ENCODE measurements at regions not wholly inside any gene's neighbourhood (a gene's known extent, or its start where the extent isn't known, plus 50 kb on each side); places are given as distances from the start of the nearest gene placed in this dataset.
"Not testable (repeated sequence)": the region's sequence is repeated elsewhere in the genome, so short reads cannot be mapped to it uniquely, and the experiment has no call there.

GRCh38 chr12:73136386-73136785, 864.2 kb downstream of the TRHDE start (continued):
- no peak for TF ChIP-seq CTCF (IDR thresholded peaks at IDR 0.05; ENCODE audit: low read depth, low read length, missing input control)
- TF ChIP-seq RXRA (IDR thresholded peaks at IDR 0.05): no peak

DNA sequence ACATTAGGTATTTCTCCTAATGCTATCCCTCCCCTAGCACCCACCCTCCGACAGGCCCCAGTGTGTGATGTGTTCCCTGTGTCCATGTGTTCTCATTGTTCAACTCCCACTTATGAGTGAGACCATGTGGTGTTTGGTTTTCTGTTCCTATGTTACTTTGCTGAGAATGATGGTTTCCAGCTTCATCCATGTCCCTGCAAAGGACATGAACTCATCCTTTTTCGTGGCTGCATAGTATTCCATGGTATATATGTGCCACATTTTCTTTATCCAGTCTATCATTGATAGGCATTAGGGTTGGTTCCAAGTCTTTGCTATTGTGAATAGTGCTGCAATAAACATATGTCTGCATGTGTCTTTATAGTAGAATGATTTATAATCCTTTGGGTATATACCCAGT, 867.5 kb downstream of the TRHDE start:
- H3K27ac ChIP-seq (ENCODE audit: low read depth in 1 of 2, low read length in 2 of 2); H3K9me3 ChIP-seq (ENCODE audit: control insufficient read depth in 4 of 4, low read length in 3 of 4); H3K4me3 ChIP-seq (ENCODE audit: low read depth in 1 of 3, low read length in 3 of 3); H3K36me3 ChIP-seq (ENCODE audit: control insufficient read depth in 4 of 4, insufficient read depth in 3 of 4, low read depth in 1 of 4, low read length in 3 of 4); H3K4me1 ChIP-seq (ENCODE audit: control insufficient read depth in 4 of 4, insufficient read depth in 4 of 4, low read length in 3 of 4); H3K9ac ChIP-seq (ENCODE audit: low read depth in 1 of 2, low read length in 2 of 2); DNase-seq (ENCODE audit: low spot score); H3K27me3 ChIP-seq (ENCODE audit: control insufficient read depth in 4 of 4, insufficient read depth in 4 of 4, low read length in 3 of 4): not testable (repeated sequence)
- 80% methylated on average over 2 of the region's 2 CpGs for WGBS

- no peak for TF ChIP-seq NR2F2 (IDR thresholded peaks at IDR 0.05)
- TF ChIP-seq SP1 (IDR thresholded peaks at IDR 0.05): no peak
- no peak for TF ChIP-seq ZBTB33 (IDR thresholded peaks at IDR 0.05)
- no peak for TF ChIP-seq RXRA (IDR thresholded peaks at IDR 0.05)
- TF ChIP-seq JUND (IDR thresholded peaks at IDR 0.05): no peak
- TF ChIP-seq HNF4G (IDR thresholded peaks at IDR 0.05): no peak
- TF ChIP-seq TAF1 (conservative IDR thresholded peaks at IDR 0.05): no peak
- TF ChIP-seq GABPA (IDR thresholded peaks at IDR 0.05 in 1 of 2, conservative IDR thresholded peaks at IDR 0.05 in 1 of 2): no peak
- TF ChIP-seq RAD21 (IDR thresholded peaks at IDR 0.05): no peak
- no peak for TF ChIP-seq CTCF (IDR thresholded peaks at IDR 0.05; ENCODE audit: low read depth, low read length, missing input control)
- no peak for TF ChIP-seq FOXA1 (IDR thresholded peaks at IDR 0.05)
- no peak for TF ChIP-seq FOXA2 (IDR thresholded peaks at IDR 0.05)
- TF ChIP-seq MAX (IDR thresholded peaks at IDR 0.05): no peak
- DNase-seq (ENCODE audit: low spot score): no peak
- H3K27ac ChIP-seq (ENCODE audit: low read depth in 1 of 2, low read length in 2 of 2): no peak overlapping the region
- no peaks in the 10 kb centered on the region for H3K27me3 ChIP-seq (ENCODE audit: control insufficient read depth in 4 of 4, insufficient read depth in 4 of 4, low read length in 3 of 4)
- no peaks in the 10 kb centered on the region for H3K36me3 ChIP-seq (ENCODE audit: control insufficient read depth in 4 of 4, insufficient read depth in 3 of 4, low read depth in 1 of 4, low read length in 3 of 4)
- no peaks in the 10 kb centered on the region for H3K9me3 ChIP-seq (ENCODE audit: control insufficient read depth in 4 of 4, low read length in 3 of 4)
- H3K4me3 ChIP-seq (ENCODE audit: low read depth in 1 of 3, low read length in 3 of 3): no peak overlapping the region
- H3K4me1 ChIP-seq (ENCODE audit: control insufficient read depth in 4 of 4, insufficient read depth in 4 of 4, low read length in 3 of 4): no peaks in the 10 kb centered on the region
- no peak overlapping the region for H3K9ac ChIP-seq (ENCODE audit: low read depth in 1 of 2, low read length in 2 of 2)
Measured at GRCh38 chr12:73158341-73158740, 886.2 kb downstream of the TRHDE start.
